HPDE6-E6E7 (cell line): ENCODE measurements at regions not wholly inside any gene's neighbourhood (a gene's known extent, or its start where the extent isn't known, plus 50 kb on each side); places are given as distances from the start of the nearest gene placed in this dataset.

Experiments
- DNase-seq: peaks from one replicate; pipeline ENCODE4 v3.0.0; 2011; ENCODE audit warnings: missing footprints; ENCODE audit errors: extremely low spot score

GRCh38 chr6:156306531-156306930, 470.6 kb upstream of the ARID1B start:
- DNase-seq: no peak

DNA sequence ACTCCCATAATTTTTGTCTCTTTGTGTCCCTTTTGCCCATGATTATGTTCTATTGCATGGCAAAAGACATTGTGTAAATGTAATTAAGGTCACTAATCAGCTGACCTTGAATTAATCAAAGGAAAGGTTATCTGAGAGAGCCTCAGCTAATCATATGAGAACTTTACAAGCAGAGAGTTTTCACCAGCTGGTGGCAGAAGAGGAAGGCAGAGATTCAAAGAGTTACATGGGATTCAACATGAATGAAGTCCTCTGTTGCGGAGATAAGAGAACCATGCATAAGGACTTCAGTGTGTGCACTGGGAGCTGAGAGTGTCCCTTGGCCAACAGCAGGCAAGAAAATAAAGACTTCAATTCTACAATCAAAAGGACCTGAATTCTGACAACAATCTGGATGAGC, 494.1 kb upstream of the ARID1B start:
- DNase-seq: no peak

- DNase-seq: no peak
Measured at GRCh38 chr6:156282087-156282486, 495.1 kb upstream of the ARID1B start.

DNA sequence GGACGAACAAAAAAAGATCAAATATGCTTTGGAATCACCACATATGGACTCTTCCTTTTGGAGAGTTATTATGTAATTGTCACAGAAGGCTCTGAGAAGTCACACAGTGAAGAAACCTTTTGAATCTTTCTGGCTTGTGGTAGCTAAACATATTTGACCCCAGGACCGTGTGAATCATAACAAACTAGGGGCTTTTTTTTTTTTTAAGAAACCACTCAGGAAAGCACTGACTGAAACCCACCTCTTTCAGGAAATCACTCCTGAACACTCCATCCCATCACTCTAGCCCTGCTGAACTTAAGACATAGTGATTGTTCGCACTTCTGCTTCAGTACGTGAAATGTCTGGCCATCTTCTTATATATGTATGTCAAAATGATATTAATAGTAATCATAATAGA, 495.9 kb upstream of the ARID1B start:
- DNase-seq: no peak

DNA sequence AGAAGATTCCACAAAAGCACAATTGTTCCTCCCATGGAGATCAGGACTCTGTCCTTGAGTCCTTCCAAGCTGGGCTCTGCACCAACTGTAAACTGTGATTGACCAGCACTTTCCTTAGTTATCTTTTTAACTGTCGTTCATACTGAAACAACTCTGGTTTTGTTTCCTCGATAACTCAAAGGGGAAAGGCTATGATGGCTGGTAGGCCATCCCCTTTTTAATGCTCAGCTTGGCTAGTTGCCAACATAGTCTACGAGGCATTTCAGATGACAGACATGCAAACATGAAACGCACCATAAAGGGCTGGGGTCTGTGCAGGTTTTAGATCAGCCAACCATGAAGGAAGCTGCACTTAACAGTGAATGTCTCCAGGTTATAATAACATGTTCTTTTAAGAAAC, 497.1 kb upstream of the ARID1B start:
- no peak for DNase-seq

GRCh38 chr6:156279261-156279969, 497.8 kb upstream of the ARID1B start:
- no peak for DNase-seq

GRCh38 chr6:156273065-156273711, 504.0 kb upstream of the ARID1B start:
- DNase-seq: no peak

- DNase-seq: no peak
Measured at GRCh38 chr6:156269751-156270369, 507.3 kb upstream of the ARID1B start.

GRCh38 chr6:156268849-156269248, 508.3 kb upstream of the ARID1B start:
- no peak for DNase-seq

DNA sequence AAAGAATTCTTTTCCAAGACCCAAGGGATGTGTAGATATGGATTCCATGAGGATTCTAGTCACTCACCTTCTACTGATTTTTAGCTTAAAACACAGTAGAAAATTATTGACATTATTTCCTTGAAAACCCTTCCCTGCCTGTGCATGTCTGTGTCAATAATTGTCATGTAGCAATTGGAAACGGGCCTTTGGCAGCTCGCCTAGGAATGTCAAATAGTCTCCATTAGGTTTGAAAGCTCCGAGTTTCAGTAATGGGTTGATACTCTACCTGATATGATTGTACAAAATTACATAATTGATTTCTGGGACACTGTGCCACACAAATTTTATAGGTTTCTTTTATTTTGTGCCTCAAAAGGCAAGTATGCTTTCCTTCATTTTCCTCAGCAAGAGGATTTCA, 515.2 kb upstream of the ARID1B start:
- no peak for DNase-seq

DNA sequence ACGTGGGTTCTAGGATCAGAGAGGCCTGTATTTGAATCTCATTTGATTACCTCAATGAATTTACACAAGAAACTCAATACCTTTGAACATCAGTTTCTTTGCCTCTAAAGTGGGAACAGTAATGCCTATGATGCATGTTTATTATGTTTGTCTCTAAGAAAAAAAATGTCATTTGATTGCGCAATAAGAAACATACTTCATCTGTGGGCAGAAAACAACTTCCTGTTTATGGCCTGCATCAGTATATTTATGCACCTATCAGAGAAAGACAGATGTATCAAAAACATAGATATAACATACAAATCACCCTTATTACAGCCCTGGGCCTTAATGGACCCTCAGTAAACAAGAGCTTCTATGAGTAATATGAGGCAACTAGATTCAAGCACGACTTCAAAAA, 516.4 kb upstream of the ARID1B start:
- DNase-seq: no peak

GRCh38 chr6:156258981-156259380, 518.2 kb upstream of the ARID1B start:
- no peak for DNase-seq

- DNase-seq: no peak
Measured at GRCh38 chr6:156256161-156256560, 521.0 kb upstream of the ARID1B start.

- no peak for DNase-seq
Measured at GRCh38 chr6:156254240-156254639, 522.9 kb upstream of the ARID1B start.

DNA sequence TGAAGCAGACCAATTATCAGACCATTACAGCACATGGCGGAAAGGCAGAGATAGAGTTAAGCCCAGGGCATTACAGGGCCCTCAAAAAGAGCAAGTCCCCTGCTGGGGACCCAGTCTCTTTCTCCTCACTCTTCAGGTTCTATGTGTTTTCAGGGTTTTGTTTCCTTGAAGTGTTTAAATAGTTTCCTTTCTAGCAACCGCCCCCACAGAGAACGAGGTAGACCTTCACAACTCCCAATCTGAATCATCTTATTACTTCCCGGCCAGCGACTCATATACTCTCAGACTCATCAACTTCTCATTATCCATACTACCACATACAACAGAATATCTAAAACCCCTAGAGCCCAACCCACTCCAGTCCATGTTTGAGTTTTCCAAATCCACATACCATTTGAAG, 526.6 kb upstream of the ARID1B start:
- DNase-seq: no peak

DNA sequence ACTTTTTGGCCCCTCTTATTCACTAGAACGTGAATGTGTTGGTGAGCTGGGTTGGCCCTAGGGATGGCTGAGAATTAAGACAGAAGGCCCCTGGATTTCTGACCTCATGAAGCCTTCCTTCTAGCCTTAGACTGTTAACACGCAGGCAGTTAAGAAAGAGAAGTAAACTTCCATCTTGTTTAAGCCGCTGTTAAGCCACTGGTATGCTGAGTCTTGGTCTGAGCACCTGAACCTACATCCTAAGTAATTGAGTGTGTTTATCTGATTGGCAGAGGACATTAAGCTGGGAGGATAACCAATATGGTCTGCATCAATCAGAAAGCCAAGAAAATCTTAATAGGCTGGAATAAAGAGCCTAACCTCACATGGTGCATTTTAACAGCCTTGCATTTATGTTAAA, 535.0 kb upstream of the ARID1B start:
- no peak for DNase-seq

DNA sequence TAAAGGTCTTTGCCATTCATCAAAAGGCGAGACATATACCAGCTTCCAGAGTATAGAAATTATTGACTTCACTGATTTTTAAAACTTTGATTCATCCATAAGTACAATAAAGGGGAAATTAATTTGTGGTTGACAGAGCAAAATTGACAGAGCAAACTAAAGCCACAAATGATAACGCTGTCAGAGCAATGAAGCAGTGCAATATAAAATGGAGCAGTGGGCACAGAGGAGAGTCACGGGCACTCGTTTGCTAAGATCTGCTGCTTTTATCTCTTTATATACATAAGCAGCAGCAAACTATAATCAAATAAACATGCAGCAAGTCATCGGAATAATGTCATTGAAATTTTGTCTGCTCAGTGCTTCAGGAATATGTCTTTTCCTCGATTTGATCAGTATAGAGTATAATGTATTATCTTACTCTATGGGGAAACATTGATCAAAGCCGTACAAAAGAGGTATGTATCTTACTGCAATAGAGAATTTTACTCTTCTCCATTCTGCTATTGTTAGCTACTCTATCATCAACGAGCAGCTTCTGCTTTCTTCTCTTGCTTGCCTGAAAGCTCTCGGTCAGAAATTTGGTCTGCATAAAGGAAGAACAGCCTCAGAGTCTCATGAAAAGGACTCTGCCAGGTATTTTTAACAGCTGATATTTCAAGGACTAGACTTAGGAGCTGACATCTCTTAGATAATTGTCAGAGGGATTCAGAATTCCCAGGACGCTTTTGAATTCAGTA, 546.0 kb upstream of the ARID1B start:
- DNase-seq: no peak

GRCh38 chr6:156219973-156220372, 557.2 kb upstream of the ARID1B start:
- no peak for DNase-seq

DNA sequence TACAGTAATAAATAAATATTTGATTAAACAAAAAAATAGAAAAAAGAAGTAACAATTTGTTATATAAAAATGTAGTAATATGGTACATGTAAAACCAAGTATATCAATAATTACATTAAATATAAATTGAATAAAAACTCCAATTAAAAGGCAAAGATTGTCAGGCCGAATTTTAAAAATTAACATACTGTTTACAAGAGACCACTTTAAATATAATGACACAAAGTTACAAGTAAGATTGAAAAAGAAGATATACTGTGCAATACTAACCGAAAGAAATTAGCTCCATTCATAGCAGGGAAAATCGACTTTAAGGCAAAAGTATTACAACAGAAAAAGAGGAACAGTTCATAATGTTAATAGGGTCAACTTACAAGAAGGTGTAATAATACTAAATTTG, 571.5 kb upstream of the ARID1B start:
- DNase-seq: no peak

GRCh38 chr6:156199182-156199581, 578.0 kb upstream of the ARID1B start:
- no peak for DNase-seq

DNA sequence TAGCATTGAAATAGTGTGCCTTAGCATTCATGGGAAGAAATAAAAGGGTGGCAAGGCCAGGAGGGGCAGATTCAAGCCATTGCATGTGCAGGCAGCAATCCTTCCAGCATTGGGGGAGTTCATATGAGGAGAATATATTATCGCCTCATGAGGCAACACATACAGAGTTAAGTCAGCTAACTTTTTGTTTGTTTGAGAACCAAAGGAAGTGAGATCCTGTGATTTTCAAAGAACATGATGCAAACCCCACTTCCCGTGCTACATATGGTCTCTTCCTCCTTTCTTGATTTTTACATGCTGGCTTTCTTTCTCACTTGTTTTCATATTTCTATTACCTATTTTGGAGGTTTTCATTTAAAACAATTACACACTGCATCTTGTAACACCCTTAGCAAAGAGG, 579.7 kb upstream of the ARID1B start:
- no peak for DNase-seq

- no peak for DNase-seq
Measured at GRCh38 chr6:156194981-156195380, 582.2 kb upstream of the ARID1B start.

GRCh38 chr6:156193381-156193780, 583.8 kb upstream of the ARID1B start:
- DNase-seq: no peak
